PC-3 (cell line): ENCODE measurements at regions not wholly inside any gene's neighbourhood (a gene's known extent, or its start where the extent isn't known, plus 50 kb on each side); places are given as distances from the start of the nearest gene placed in this dataset.

Experiments used
- CTCF ChIP-seq: fragments of 300-600 bp; sonication (generic); conservative IDR thresholded peaks from 2 replicates; pipeline ENCODE4 v1.5.1; 2017; ENCODE audit warnings: antibody characterized with exemption, low read depth, mild to moderate bottlenecking, low read length
- EZH2phosphoT487 ChIP-seq: fragments of 300-600 bp; sonication (generic); IDR thresholded peaks from 2 replicates; pipeline ENCODE4 v1.6.1; 2018; ENCODE audit warnings: mild to moderate bottlenecking, antibody characterized with exemption, low read length, borderline replicate concordance

- TF ChIP-seq CTCF (no peak), EZH2phosphoT487 (no peak)
These were observed 136.3 kb downstream of the INHBA start for GRCh38 chr7:41566581-41566980.
